Left colon (tissue), 2 donors: ENCODE measurements at regions not wholly inside any gene's neighbourhood (a gene's known extent, or its start where the extent isn't known, plus 50 kb on each side); places are given as distances from the start of the nearest gene placed in this dataset.
A peak's percentile ranks its signal among the peaks of the same experiment; 100 is the strongest.
"Not testable (repeated sequence)": the region's sequence is repeated elsewhere in the genome, so short reads cannot be mapped to it uniquely, and the experiment has no call there.

Experiments
- ATAC-seq: fragments of 200-7000 bp; cut with Tn5 transposase; one replicate; pipeline ENCODE4 v1.9.1; 2020; ENCODE audit warnings: mild to moderate bottlenecking, moderate library complexity
- DNase-seq, 2 donors: peaks; one replicate each; pipeline ENCODE4 v3.0.0-alpha.2; 2020
- intact Hi-C, 2 donors: fragments of 100-400 bp; cut with DNase I in 1 of 2; cut with micrococcal nuclease in 1 of 2; formaldehyde crosslinking; loops; one replicate each; pipeline versions ENCODE4 v1.11.2 to v1.14.0; 2022; cut with DNase I, micrococcal nuclease
- donor health status: DM: no; HTN: no; CAD: no.
- donor health status: DM: yes; HTN: yes; CAD: no.

DNA sequence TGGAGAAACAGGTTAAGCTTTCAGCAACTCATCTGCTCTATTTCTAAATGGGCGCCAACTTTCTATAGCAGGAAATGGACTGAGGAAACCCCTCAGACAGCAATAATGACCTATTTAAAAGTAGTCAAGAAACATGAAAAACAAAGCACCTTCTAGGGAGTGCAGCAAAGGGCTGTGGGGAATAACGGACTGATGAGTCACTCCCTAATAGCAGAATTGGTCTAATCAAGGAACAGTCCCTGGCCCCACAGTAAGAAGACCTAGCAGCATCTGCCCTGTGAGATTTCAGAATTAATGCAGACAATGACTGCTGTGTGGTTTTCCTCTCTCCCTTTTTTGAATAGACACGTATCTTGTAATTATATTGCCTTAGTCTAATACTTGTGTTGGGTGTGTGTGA is 602.9 kb downstream of the IPMK start:
- ATAC-seq (no peak), DNase-seq (no peak)
- intact Hi-C loops, result no loop called here

DNA sequence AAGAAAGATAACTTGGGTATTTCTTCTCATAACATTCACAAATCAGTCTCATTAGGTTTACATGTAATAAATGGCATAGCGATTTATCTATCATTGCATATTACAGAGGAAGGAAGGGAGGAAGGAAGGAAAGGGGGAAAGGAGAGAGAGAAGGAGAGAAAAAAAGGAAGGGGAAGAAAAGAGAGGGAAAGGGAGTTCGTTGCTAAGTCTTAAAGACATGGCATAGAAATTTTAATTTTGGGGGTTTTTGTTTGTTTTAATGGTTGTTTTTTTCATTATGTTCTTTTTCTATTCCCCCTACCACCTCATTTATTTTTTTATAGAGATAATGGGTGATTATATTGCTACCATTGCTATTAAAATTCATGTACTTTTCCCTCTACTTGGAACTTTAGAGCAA is 604.3 kb downstream of the IPMK start:
- ATAC-seq (no peak), DNase-seq (no peak)
- intact Hi-C loops, result no loop called here

DNA sequence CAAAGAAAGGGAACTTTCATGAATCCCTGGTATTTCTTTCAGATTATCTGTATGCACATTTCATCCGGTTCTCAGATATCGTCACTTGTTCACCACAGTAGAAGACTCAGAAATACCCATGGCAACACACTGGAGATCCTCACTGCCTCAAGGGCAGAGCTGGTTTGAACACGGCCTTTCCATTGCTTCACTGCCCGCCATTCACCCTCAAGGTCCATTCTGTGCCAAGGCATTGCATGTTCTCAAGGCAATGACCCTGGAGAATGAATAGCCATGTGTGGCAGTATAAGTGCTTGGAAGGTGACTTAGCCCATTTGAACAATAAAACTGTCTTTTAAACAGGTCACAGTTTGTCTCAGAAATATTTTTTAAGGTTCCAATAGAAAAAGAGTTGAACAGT is 606.5 kb downstream of the IPMK start:
- intact Hi-C loops, result no loop called here
- ATAC-seq (no peak), DNase-seq (no peak)

DNA sequence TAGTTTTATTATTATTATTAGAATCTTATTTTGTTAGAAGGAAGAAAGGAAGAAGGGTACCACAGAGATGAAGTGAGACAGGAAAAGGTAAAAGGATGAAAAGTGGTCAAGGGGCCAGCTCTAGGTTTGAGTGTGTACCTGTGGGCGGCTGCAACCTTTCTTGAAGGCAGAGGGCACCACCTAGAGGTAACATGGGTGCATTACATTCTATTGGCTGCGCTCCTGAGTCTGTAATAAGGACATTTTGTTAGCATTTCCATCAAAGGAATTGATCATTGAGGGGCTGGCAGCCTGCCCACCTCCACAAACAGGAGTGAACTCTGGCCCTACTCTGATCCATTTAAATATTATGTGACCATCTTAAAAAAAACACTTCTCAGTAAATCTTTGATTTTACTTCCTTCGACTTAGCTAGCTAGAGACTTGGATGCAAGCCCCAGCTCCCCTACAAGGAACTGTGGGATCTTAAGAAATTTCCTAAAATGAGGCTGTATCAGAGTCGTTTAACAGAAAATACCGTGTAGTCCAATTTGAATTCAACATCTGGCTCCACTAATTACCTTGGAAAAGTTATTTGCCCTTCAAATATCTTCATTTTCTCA is 610.4 kb downstream of the IPMK start:
- DNase-seq (peak in 1 of 2 donors; percentile 23), ATAC-seq (peak; percentile 66)
- intact Hi-C loops, result no loop called here

DNA sequence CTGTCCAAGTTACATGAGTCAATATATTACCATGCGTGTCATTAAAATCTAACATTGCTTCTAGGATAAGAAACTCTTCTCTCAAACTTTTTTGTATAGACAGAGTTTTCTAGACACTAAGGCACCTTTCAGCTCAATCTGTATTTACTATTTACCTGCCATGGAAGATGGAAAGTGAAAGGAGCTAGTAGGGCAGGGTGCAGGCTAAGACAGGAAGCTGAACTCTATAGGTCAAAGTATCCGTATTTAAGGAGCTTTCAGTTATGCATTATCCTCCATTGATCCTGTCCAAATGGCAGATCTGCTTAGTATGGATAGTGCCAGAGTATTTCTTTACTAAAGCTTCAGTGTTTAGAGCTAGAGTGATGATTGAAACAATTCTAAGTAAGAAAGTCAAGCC is 612.8 kb downstream of the IPMK start:
- no peak for ATAC-seq
- intact Hi-C loops, result no loop called here
- no peak for DNase-seq

DNA sequence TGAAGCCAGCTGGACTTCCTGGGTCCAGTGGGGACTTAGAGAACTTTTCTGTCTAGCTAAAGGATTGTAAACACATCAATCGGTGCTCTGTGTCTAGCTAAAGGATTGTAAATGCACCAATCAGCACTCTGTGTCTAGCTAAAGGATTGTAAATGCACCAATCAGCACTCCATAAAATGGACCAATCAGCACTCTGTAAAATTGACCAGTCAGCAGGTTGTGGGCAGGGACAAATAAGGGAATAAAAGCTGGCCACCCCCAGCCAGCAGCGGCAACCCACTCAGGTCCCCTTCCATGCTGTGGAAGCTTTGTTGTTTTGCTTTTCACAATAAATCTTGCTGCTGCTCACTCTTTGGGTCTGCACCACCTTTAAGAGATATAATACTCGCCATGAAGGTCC is 622.6 kb downstream of the IPMK start:
- intact Hi-C loops, DNase-seq, ATAC-seq: not testable (repeated sequence)

DNA sequence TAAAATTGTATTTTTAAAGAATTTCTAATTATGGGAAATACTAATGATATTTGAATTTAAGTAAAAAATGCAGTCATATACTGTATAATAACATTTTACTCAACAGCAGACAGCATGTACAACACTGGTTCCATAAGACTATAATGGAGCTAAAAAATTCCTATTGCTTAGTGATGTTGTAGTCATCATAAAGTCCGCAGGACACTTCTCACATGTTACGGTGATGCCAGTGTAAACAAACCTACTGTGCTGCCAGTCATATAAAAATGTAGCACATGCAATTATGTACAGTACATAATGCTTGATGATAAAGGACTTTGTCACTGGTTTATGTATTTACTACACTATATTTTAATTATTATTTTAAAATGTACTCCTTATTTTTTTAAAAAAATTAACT is 629.3 kb downstream of the IPMK start:
- no peak for DNase-seq
- no peak for ATAC-seq
- intact Hi-C loops, result no loop called here

DNA sequence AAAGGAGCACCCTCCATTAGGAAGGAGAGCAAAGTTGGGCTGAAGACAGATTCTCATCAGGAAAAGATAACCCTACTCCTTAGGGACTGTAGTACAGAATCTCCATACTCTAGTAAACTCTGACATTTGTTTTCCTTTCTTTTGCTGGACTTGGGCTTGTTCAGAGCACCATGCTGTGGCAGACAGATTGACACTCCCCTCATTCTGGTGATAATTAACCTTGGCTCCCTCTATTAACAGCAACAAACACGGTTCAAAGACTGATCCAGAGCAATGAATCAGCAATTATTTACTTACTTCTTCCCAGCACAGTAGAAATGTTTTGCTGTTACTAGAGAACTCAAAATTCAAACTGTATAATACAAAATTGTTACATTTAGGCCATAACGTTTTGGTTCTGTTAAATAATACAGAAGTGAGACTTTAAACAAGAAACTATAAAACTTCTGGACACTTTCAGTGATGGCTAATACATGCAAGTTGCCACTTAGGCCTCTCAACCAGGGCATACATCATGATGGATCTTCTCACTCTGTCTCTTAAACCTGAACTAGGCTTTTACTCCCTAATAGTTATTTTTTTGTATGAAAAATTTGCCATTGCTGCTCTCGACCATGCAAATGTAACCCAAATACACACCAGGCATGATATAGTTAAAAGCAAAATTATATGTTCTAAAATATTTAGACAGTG is 639.0 kb downstream of the IPMK start:
- ATAC-seq (peak; percentile 65), DNase-seq (no peak)
- intact Hi-C loops, result no loop called here

DNA sequence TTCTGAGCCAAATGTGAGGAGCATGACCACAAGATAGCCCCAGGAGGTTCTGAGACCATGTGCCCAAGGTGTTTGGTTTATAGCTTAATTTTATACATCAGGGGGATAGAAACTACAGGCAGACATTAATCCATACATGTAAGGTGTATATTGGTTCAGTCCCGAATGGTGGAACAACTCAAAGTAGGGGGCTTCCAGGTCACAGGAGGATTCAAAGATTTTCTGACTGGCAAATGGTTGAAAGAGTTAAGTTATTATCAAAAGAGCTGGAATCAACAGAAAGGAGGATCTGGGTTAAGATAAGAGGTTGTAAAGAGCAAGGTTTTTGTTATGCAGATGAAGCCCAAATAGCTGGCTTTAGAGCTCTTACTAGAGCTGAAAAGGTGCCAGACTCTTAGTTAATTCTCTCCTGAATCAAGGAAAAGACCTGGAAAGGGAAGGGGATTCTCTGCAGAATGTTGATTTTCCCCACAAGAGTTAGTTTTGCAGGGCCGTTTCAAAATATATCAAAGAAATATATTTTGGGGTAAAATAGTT is 640.0 kb downstream of the IPMK start:
- intact Hi-C loops, result no loop called here
- ATAC-seq (no peak), DNase-seq (no peak)

DNA sequence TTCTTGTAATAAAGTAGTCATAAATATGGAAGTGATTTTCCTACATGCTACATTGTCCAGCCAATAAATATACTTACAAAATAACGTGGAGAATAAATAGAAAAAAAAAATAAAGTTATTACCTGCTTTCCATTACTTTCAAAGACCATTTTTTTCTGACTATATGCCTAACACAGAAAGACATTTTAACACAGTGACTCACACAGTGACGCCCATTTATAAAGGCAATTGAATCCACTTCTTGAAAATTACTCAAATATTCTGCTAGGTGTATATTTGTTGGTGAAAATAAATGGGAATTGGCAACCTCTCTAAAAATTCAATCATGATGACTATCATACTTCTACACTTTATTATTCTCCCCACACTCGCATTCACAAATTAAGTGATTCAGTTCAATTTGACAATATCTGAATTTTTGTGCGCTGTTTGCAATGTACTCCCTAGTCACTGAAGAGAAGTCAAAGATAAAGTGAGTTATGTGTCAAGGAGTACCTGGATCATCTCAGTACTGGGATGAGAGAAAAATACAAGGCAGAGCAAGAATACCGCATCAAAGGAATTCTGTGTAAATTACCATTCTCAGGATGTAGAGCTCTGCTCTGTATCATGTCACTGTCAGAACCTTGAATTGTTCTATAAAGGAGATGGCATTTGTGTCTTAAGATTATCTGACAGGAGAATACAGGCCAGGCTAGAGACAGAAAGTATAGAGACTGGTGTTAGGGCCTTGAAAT is 642.7 kb downstream of the IPMK start:
- ATAC-seq (no peak), DNase-seq (no peak)
- intact Hi-C loops, result no loop called here

DNA sequence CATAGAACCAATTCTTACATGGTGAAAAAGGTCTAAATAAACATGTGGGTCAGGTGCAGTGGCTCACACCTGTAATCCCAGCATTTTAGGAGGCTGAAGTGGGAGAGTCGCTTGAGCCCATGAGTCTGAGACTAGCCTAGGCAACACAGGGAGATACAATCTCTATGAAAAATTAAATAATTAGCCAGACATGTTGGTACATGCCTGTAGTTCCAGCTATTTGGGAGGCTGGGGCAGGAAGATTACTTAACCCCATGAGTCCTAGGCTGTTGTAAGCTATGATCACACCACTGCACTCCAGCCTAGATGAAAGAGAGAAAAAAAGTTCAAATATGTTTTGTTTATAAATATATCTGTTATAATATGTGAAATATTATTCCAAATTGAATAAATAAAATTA is 643.6 kb downstream of the IPMK start:
- ATAC-seq, result no peak
- intact Hi-C loops, result no loop called here
- no peak for DNase-seq

DNA sequence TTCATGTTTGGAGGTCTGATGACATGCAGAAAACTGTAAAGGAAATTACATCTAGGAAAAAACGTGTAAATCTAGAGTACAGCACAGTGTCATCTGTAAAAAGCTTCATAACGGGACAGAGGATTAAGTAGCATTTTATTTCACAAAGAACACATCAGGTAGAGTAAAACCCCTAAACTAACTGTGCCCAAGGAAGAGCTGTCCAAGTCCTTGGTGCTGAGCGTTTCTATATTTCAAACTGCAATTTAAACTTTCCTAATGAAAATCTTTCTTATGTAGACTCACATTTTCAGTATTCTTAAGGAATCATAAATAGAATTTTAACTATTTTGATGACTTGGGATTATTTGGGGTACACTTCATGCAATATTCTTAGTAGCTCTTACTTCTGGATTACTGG is 646.2 kb downstream of the IPMK start:
- ATAC-seq, result no peak
- no peak for DNase-seq
- intact Hi-C loops, result no loop called here

DNA sequence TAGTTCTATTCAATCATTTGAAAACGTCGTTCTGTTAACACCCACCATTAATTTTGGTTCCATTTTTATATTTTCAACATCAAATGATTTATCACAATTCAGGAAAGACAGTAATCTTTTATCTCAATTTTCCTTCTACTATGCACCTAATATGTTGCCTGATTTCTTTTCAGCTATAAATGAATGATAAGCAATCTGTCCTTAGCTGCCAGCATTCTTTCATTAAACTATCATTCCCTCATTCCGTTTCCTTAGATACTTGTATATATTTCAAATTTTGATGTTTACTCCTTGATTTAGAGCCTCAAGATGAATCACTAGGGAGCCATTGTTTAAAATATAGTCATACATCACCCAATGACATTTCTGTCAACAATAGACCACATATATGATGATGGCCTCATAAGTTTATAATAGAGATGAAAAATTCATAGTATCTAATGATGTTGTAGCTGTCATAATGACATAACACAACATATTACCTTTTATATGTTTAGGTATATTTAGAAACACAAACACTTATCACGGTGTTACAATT is 661.7 kb downstream of the IPMK start:
- no peak for DNase-seq
- no peak for ATAC-seq
- intact Hi-C loops, result no loop called here

DNA sequence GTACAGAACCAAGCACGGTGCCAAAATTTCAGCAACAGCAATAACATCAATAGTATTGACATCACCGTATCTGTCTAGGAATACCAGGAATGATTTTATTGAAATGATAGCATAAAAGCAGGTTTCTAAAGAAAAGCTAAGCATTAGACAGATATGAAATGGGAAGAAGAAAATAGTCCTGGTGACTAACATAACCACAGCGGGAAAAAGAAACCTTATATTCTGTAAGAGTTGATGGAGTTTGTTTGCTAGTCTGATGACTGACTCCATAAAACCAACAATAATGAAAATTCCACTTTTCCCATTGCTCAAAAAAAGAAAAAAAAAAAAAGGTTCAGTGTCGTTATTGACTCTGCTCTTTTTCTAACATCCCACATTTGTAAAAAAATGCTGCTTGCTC is 668.3 kb downstream of the IPMK start:
- no peak for DNase-seq
- intact Hi-C loops, result no loop called here
- no peak for ATAC-seq

DNA sequence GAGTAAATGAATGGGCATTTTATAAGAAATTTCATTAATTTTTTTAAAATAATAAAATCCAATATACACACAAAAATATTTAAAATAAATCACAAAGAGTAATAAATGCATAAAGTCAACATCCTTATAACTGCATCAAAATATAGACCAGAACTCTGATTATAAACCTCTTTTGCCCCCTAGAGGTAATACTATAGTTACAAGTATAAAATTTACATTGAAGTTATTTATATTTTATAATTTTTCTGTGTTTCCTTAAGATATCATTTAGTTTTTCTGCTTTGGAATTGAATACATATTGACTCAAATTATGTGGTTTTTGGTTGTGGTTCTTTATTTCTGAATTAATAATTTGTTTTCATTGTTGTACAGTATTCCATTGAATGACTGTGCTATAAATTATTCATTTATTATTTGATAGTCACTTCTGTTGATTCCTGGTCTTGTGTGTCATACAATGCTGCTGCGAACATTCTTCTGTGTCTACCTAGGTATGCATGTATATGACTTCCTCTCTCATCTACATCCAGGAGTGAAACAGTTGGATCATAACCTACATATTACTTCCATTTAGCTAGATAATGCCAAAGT is 673.6 kb downstream of the IPMK start:
- ATAC-seq (no peak), DNase-seq (no peak)
- intact Hi-C loops, result no loop called here

DNA sequence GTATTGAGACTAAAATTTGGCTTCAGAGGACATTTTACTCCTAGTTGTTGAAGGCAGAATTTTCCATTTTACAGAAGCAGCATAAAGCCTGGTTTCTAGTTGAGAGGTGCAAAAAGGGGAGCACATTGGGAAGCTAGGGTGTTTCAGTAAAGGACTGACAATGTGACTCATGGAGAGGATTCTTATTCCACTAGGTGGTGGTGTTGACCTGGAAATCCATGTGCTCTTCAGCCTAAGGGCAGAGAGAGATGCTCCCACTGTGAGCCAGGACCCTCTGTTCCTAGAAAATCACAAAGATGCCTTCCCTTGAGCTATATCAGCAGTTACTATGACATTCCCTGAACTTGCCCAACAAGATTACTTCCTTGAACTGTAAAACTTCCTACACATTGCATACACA is 687.8 kb downstream of the IPMK start:
- no peak for DNase-seq
- no peak for ATAC-seq
- intact Hi-C loops, result no loop called here

DNA sequence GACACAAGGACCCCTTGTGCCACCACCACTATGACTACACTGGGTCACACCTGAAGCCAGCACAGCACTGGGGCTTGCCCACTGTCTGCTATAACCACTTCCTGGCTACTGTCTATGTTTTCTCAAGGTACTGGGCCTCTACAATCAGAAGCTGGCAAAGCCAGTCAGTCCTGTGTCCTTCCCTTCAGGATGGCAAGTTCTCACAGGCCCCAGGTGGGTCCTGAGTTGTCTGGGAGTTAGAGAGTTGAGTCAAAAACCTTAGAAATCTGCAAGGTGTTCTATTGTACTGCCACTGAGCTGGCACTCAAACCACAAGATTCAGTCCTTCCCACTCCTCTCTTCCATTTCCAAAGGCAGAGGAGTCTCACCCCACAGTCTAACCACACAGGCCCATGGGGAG is 705.5 kb downstream of the IPMK start:
- intact Hi-C loops, result no loop called here
- no peak for ATAC-seq

DNA sequence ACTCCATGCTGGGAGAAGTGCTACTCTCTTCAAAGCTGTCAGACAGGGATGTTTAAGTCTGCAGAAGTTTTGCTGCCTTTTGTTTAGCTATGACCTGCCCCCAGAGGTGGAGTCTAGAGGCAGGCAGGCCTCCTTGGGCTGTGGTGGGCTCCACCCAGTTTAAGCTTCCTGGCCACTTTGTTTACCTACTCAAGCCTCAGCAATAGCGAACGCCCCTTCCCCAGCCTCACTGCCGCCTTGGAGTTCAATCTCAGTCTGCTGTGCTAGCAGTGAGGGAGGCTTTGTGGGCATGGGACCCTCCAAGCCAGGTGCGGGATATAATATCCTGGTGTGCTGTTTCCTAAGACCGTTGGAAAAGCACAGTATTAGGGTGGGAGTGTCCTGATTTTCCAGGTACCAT is 715.9 kb downstream of the IPMK start:
- DNase-seq, ATAC-seq, intact Hi-C loops: not testable (repeated sequence)

More for the DNA sequence above, 705.5 kb downstream of the IPMK start:
- DNase-seq, result no peak

DNA sequence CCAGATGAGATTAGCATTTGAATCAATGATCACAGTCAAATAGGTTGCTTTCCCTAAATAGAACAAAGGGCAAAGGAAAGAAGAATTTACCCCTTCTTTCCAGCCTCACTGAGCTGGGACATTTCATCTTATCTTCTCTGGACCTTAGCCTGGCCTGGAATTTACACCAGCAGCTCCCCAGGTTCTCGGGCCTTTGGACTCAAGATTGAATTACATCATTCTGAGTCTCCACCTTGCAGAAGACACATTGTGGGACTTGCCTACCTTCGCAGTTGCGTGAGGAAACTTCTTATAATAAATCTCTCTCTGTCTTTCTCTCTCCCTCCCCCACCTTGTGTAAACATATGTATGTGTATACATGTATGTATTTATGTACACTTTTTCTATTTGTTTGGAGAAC is 732.4 kb downstream of the IPMK start:
- intact Hi-C loops, result no loop called here
- no peak for ATAC-seq
- DNase-seq, result no peak

DNA sequence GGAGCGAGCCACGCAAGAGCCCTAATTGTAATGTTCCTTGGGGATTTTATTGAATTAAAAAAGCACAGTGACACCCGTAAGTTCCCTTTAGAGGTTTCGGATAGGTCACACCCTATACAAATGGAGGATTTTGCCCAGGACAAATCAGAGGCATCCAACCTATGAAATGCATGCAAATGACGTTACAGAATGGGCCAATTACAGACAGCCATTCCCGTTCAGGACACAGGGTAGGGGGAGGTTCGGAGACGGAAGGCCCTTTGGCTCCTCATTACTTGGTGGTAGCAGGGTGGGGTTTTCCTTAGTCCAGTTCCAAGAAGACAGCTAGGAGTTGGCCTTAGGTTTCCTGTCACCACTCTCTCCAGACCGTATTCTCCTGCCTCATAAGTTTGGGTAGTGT is 754.1 kb downstream of the IPMK start:
- DNase-seq, result no peak
- intact Hi-C loops, result no loop called here
- no peak for ATAC-seq
